Activated CD4-positive, alpha-beta memory T cell treated with anti-CD3 and anti-CD28 coated beads for 36 hours (primary cell): ENCODE measurements at regions not wholly inside any gene's neighbourhood (a gene's known extent, or its start where the extent isn't known, plus 50 kb on each side); places are given as distances from the start of the nearest gene placed in this dataset.
"Not testable (repeated sequence)": the region's sequence is repeated elsewhere in the genome, so short reads cannot be mapped to it uniquely, and the experiment has no call there.

Experiments used
- CTCF ChIA-PET: fragments of 350-600 bp; sonication (Branson Sonifier 250); formaldehyde crosslinking; loops from one replicate; lab custom pipeline; 2021; ENCODE audit warnings: antibody characterized with exemption, inconsistent platforms; lab: Charles Lee
- POLR2A ChIA-PET: fragments of 350-600 bp; sonication (Branson Sonifier 250); formaldehyde crosslinking; loops from one replicate; lab custom pipeline; 2021; ENCODE audit warnings: antibody characterized with exemption; lab: Charles Lee
- DNase-seq: peaks from one replicate; pipeline ENCODE4 v3.0.0-alpha.2; 2020
- H3K27ac Mint-ChIP-seq: one replicate; pipeline ENCODE4 v1.8.0; 2021; ENCODE audit warnings: mixed read lengths
- H3K27me3 Mint-ChIP-seq: one replicate; pipeline ENCODE4 v1.8.0; 2021; ENCODE audit warnings: mixed read lengths
- H3K36me3 Mint-ChIP-seq: one replicate; pipeline ENCODE4 v1.8.0; 2021; ENCODE audit warnings: mixed read lengths
- H3K4me1 Mint-ChIP-seq: one replicate; pipeline ENCODE4 v1.8.0; 2021; ENCODE audit warnings: low read depth, mixed read lengths
- H3K4me3 Mint-ChIP-seq: one replicate; pipeline ENCODE4 v1.8.0; 2021; ENCODE audit warnings: mild to moderate bottlenecking, mixed read lengths
- H3K9me3 Mint-ChIP-seq: one replicate; pipeline ENCODE4 v1.8.0; 2021; ENCODE audit warnings: mixed read lengths
- intact Hi-C: fragments of 100-400 bp; cut with micrococcal nuclease; formaldehyde crosslinking; loops from one replicate; pipeline ENCODE4 v1.15.1; 2023

- H3K27me3 Mint-ChIP-seq, result peaks cover 16% of the 10 kb centered on the region
- intact Hi-C loops, result no loop called here
- no peak for DNase-seq
- H3K36me3 Mint-ChIP-seq, result peaks cover 5% of the 10 kb centered on the region
- ChIA-PET POLR2A (no interaction called here), CTCF (no interaction called here)
- H3K4me1 Mint-ChIP-seq, result peaks cover under 1% of the 10 kb centered on the region
- no peak overlapping the region for H3K4me3 Mint-ChIP-seq
- no peak overlapping the region for H3K27ac Mint-ChIP-seq
- H3K9me3 Mint-ChIP-seq, result peaks cover 11% of the 10 kb centered on the region
Observed at GRCh38 chr13:102538938-102539337, 57.8 kb upstream of the TPP2 start.

- no peak overlapping the region for H3K4me3 Mint-ChIP-seq
- H3K27ac Mint-ChIP-seq, result no peak overlapping the region
- POLR2A ChIA-PET, result no interaction called here
- H3K4me1 Mint-ChIP-seq, result no peaks in the 10 kb centered on the region
- peaks cover 14% of the 10 kb centered on the region for H3K27me3 Mint-ChIP-seq
- no peak for DNase-seq
- H3K9me3 Mint-ChIP-seq, result peaks cover 4% of the 10 kb centered on the region
- intact Hi-C loops, result no loop called here
- CTCF ChIA-PET, result no interaction called here
- peaks cover 3% of the 10 kb centered on the region for H3K36me3 Mint-ChIP-seq
Observed at GRCh38 chr13:102536695-102537485, 59.9 kb upstream of the TPP2 start.

GRCh38 chr13:102536196-102536595, 60.6 kb upstream of the TPP2 start:
- no peak for DNase-seq
- ChIA-PET POLR2A (no interaction called here), CTCF (no interaction called here)
- Mint-ChIP-seq H3K9me3 (peaks cover 3% of the 10 kb centered on the region), H3K27ac (no peak overlapping the region), H3K4me3 (no peak overlapping the region), H3K36me3 (no peaks in the 10 kb centered on the region), H3K4me1 (no peaks in the 10 kb centered on the region), H3K27me3 (peaks cover 13% of the 10 kb centered on the region)
- intact Hi-C loops, result no loop called here

- Mint-ChIP-seq H3K36me3 (no peaks in the 10 kb centered on the region), H3K27me3 (peaks cover 3% of the 10 kb centered on the region), H3K27ac (no peak overlapping the region), H3K9me3 (peaks cover 2% of the 10 kb centered on the region), H3K4me3 (no peak overlapping the region), H3K4me1 (no peaks in the 10 kb centered on the region)
- DNase-seq, result no peak
- intact Hi-C loops, result no loop called here
- ChIA-PET POLR2A (no interaction called here), CTCF (no interaction called here)
Observed at GRCh38 chr13:102530751-102531150, 66.0 kb upstream of the TPP2 start.

- H3K36me3 Mint-ChIP-seq, DNase-seq, CTCF ChIA-PET, H3K4me3 Mint-ChIP-seq, intact Hi-C loops, POLR2A ChIA-PET, H3K27ac Mint-ChIP-seq, H3K4me1 Mint-ChIP-seq, H3K9me3 Mint-ChIP-seq: not testable (repeated sequence)
- peaks cover 12% of the 10 kb centered on the region for H3K27me3 Mint-ChIP-seq
Observed at GRCh38 chr13:102522251-102522650, 74.5 kb upstream of the TPP2 start.

GRCh38 chr13:102517959-102518358, 78.8 kb upstream of the TPP2 start:
- H3K27me3 Mint-ChIP-seq, result peaks cover 12% of the 10 kb centered on the region

GRCh38 chr13:102510072-102510471, 86.7 kb upstream of the TPP2 start:
- Mint-ChIP-seq H3K4me3 (no peak overlapping the region), H3K36me3 (no peaks in the 10 kb centered on the region), H3K9me3 (no peaks in the 10 kb centered on the region), H3K4me1 (no peaks in the 10 kb centered on the region), H3K27ac (no peak overlapping the region), H3K27me3 (peaks cover 11% of the 10 kb centered on the region)
- POLR2A ChIA-PET, result no interaction called here
- intact Hi-C loops, result no loop called here
- CTCF ChIA-PET, result no interaction called here
- no peak for DNase-seq

More at GRCh38 chr13:102517959-102518358, 78.8 kb upstream of the TPP2 start:
- Mint-ChIP-seq H3K9me3 (no peaks in the 10 kb centered on the region), H3K27ac (no peak overlapping the region), H3K4me3 (no peak overlapping the region), H3K4me1 (peaks cover 3% of the 10 kb centered on the region), H3K36me3 (no peaks in the 10 kb centered on the region)
- POLR2A ChIA-PET, result no interaction called here
- DNase-seq, result no peak
- intact Hi-C loops, result no loop called here
- CTCF ChIA-PET, result no interaction called here

GRCh38 chr13:102508411-102508810, 88.4 kb upstream of the TPP2 start:
- no peaks in the 10 kb centered on the region for H3K36me3 Mint-ChIP-seq
- no peaks in the 10 kb centered on the region for H3K9me3 Mint-ChIP-seq
- POLR2A ChIA-PET, result no interaction called here
- no peak for DNase-seq
- no peak overlapping the region for H3K4me3 Mint-ChIP-seq
- CTCF ChIA-PET, result no interaction called here
- H3K27ac Mint-ChIP-seq, result no peak overlapping the region
- H3K4me1 Mint-ChIP-seq, result no peaks in the 10 kb centered on the region
- intact Hi-C loops, result no loop called here
- H3K27me3 Mint-ChIP-seq, result peaks cover 14% of the 10 kb centered on the region

- Mint-ChIP-seq H3K27me3 (peaks cover 6% of the 10 kb centered on the region), H3K4me1 (no peaks in the 10 kb centered on the region), H3K4me3 (no peak overlapping the region), H3K27ac (no peak overlapping the region), H3K9me3 (no peaks in the 10 kb centered on the region), H3K36me3 (no peaks in the 10 kb centered on the region)
- ChIA-PET CTCF (no interaction called here), POLR2A (no interaction called here)
- no peak for DNase-seq
- intact Hi-C loops, result no loop called here
Observed at GRCh38 chr13:102504002-102504401, 92.8 kb upstream of the TPP2 start.

- H3K9me3 Mint-ChIP-seq, result no peaks in the 10 kb centered on the region
- H3K27me3 Mint-ChIP-seq, result no peaks in the 10 kb centered on the region
- no peaks in the 10 kb centered on the region for H3K36me3 Mint-ChIP-seq
- no peak overlapping the region for H3K4me3 Mint-ChIP-seq
- ChIA-PET CTCF (no interaction called here), POLR2A (no interaction called here)
- DNase-seq, result no peak
- intact Hi-C loops, result no loop called here
- H3K27ac Mint-ChIP-seq, result no peak overlapping the region
- H3K4me1 Mint-ChIP-seq, result no peaks in the 10 kb centered on the region
Observed at GRCh38 chr13:102495663-102496062, 93.8 kb upstream of the FGF14 start.

- H3K9me3 Mint-ChIP-seq, result no peaks in the 10 kb centered on the region
- POLR2A ChIA-PET, result interaction anchor here (0.6 kb wide), 1 partner anchor 12 kb away, joined by 3 read pairs; no protein-coding TSS in a partner anchor
- no peak overlapping the region for H3K4me3 Mint-ChIP-seq
- no peak overlapping the region for H3K27ac Mint-ChIP-seq
- intact Hi-C loops, result no loop called here
- DNase-seq, result no peak
- peaks cover 3% of the 10 kb centered on the region for H3K27me3 Mint-ChIP-seq
- H3K4me1 Mint-ChIP-seq, result no peaks in the 10 kb centered on the region
- CTCF ChIA-PET, result no interaction called here
- H3K36me3 Mint-ChIP-seq, result no peaks in the 10 kb centered on the region
Observed at GRCh38 chr13:102487330-102487729, 85.5 kb upstream of the FGF14 start.

- no peak overlapping the region for H3K27ac Mint-ChIP-seq
- H3K36me3 Mint-ChIP-seq, result no peaks in the 10 kb centered on the region
- H3K27me3 Mint-ChIP-seq, result peaks cover 4% of the 10 kb centered on the region
- ChIA-PET POLR2A (no interaction called here), CTCF (no interaction called here)
- no peak for DNase-seq
- H3K4me3 Mint-ChIP-seq, result no peak overlapping the region
- intact Hi-C loops, result no loop called here
- H3K4me1 Mint-ChIP-seq, result no peaks in the 10 kb centered on the region
- no peaks in the 10 kb centered on the region for H3K9me3 Mint-ChIP-seq
Observed at GRCh38 chr13:102484329-102484728, 82.5 kb upstream of the FGF14 start.

- Mint-ChIP-seq H3K36me3 (no peaks in the 10 kb centered on the region), H3K9me3 (no peaks in the 10 kb centered on the region), H3K4me1 (no peaks in the 10 kb centered on the region), H3K4me3 (no peak overlapping the region), H3K27ac (no peak overlapping the region), H3K27me3 (peaks cover 15% of the 10 kb centered on the region)
- no peak for DNase-seq
- ChIA-PET CTCF (no interaction called here), POLR2A (no interaction called here)
- intact Hi-C loops, result no loop called here
Observed at GRCh38 chr13:102472650-102473049, 70.8 kb upstream of the FGF14 start.
